Stimulated activated CD4-positive, alpha-beta T cell treated with anti-CD3 and anti-CD28 coated beads, Interleukin-2, amount 100 ng/mL, for 4 hours (primary cell): ENCODE measurements at regions not wholly inside any gene's neighbourhood (a gene's known extent, or its start where the extent isn't known, plus 50 kb on each side); places are given as distances from the start of the nearest gene placed in this dataset.
"Not testable (repeated sequence)": the region's sequence is repeated elsewhere in the genome, so short reads cannot be mapped to it uniquely, and the experiment has no call there.

ENCODE experiments used
- DNase-seq: peaks from one replicate; pipeline ENCODE4 v3.0.0-alpha.2; 2020; ENCODE audit warnings: low read depth

GRCh38 chr7:65453341-65454030 lies 79.8 kb downstream of the ZNF92 start:
- no peak for DNase-seq

DNA sequence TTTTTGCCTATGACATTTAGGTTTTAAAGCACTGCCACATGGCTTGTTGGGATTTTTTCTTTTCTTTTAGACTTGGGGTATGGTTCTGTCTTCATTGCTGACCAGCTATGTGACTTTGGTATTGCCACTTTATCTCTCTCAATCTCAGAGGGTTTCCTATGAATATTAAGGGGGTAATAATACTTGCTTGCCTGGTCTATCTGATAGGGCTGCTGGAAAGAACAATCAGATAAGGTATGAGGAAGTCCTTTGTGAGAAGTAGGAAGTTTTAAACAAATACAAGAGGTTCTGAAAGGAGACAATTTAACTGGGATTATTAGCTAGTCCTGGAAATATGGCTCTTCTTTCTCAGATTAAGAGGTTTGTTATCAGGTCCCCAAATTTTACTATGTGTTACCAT lies 80.8 kb downstream of the ZNF92 start:
- DNase-seq = no peak

GRCh38 chr7:65455050-65455449 lies 81.4 kb downstream of the ZNF92 start:
- not testable (repeated sequence) for DNase-seq

- DNase-seq = no peak
Observed at GRCh38 chr7:65457705-65458104, 84.0 kb downstream of the ZNF92 start.

- no peak for DNase-seq
Observed at GRCh38 chr7:65459438-65459837, 85.8 kb downstream of the ZNF92 start.

- no peak for DNase-seq
Observed at GRCh38 chr7:65462148-65462716, 88.6 kb downstream of the ZNF92 start.

GRCh38 chr7:65463184-65463583 lies 89.5 kb downstream of the ZNF92 start:
- no peak for DNase-seq

DNA sequence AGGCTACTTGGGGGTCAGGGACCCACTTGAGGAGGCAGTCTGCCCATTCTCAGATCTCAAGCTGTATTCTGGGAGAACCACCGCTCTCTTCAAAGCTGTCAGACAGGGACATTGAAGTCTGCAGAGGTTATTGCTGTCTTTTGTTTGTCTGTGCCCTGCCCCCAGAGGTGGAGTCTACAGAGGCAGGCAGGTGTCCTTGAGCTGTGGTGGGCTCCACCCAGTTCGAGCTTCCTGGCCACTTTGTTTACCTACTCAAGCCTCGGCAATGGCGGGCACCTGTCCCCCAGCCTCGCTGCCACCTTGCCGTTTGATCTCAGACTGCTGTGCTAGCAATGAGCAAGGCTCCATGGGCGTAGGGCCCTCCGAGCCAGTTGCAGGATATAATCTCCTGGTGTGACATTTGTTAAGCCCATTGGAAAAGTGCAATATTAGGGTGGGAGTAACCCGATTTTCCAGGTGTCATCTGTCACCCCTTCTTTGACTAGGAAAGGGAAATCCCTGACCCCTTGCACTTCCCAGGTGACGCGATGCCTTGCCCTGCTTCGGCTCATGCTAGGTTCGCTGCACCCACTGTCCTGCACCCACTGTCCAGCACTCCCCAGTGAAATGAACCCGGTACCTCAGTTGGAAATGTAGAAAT lies 96.4 kb downstream of the ZNF92 start:
- DNase-seq = not testable (repeated sequence)

GRCh38 chr7:65471587-65471986 lies 97.9 kb downstream of the ZNF92 start:
- DNase-seq = no peak

DNA sequence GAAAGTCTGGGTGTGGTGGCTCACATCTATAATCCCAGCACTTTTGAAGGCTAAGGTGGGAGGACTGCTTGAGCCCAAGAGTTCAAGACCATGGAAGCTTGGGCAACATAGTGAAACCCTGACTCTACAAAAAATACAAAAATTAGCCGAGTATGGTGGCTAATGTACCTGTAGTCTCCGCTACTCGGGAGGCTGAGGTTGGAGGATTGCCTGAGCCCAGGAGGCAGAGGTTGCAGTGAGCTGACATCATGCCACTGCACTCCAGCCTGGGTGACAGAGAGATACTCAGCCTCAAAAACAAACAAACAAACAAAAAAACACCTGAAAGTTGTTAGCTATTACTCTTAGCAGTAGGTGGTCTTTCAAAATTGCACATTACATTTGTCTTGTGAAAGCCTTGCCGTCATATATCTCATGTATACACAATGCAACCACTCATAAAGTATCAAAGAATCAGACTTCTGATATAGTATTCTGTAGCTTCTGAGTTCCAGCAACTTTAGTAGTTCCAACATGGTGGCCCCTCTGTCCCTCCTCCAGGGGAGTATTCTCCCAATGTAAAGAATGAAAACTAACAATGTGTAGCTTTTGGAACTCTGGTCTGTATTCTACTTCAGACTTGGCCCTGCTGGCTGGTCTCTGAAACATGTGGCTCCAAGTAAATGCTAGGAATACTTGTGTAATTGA lies 101.5 kb downstream of the ZNF92 start:
- no peak for DNase-seq

GRCh38 chr7:65475734-65476319 lies 102.2 kb downstream of the ZNF92 start:
- no peak for DNase-seq

- no peak for DNase-seq
Observed at GRCh38 chr7:65477326-65477725, 103.7 kb downstream of the ZNF92 start.

- DNase-seq = no peak
Observed at GRCh38 chr7:65489260-65489767, 115.7 kb downstream of the ZNF92 start.

DNA sequence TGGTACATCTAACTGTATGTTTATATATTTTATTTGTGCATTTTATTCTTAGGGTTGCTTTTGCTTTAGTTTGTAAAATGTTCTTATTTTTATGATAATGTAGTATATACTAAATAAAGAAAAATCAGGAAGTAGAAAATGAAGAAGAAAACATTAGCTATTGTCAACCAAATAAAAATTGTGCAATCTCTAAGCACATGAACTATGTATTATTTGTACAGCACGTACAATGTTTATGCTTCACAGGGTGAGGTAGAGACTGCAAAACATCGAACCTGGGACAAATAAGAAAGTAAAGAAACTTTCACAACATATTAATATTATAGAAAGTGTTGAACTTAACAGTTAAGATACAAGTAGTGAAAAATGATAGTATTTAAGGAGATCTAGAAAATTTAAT lies 123.0 kb downstream of the ZNF92 start:
- not testable (repeated sequence) for DNase-seq

- no peak for DNase-seq
Observed at GRCh38 chr7:65503434-65504152, 129.9 kb downstream of the ZNF92 start.

- not testable (repeated sequence) for DNase-seq
Observed at GRCh38 chr7:65504504-65505319, 131.1 kb downstream of the ZNF92 start.

GRCh38 chr7:65505320-65505633 lies 131.6 kb downstream of the ZNF92 start:
- DNase-seq = not testable (repeated sequence)

DNA sequence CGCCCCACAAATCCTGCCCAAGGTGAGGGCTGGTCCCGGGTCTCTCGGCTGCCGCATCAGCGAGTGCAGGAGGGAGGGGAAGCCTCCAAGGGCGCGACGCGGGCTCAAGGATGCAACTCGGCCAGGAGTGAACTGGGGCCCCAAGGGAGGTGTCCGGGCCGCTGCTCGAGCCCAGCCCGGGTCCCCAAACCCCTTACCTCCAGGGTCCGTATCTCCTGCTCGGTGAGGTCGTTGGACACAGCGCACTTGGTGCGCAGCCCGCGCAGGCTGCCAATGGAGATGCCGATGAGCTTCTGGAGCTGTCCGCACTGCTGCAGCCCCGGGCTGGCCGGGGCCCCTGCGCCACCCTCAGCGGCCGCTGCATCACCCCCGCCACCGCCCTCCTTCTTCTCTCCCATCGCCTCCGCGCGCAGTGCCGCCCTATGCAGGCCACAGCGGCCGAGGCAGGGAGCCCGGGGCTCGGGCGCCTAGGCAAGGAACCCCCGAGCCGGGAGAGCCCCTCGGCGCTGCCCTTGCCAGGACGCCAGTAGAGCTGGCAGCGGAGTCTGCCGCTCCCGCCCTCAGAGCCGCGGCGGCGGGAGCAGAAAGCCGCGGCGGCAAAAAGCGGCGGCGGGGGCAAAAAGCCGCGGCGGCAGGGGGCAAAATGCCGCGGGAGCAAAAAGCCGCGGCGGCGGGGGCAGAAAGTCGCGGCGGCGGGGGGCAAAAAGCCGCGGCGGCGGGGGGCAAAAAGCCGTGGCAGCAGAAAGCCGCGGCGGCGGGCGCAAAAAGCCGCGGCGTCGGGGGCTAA lies 135.1 kb downstream of the ZNF92 start:
- DNase-seq = not testable (repeated sequence)

DNA sequence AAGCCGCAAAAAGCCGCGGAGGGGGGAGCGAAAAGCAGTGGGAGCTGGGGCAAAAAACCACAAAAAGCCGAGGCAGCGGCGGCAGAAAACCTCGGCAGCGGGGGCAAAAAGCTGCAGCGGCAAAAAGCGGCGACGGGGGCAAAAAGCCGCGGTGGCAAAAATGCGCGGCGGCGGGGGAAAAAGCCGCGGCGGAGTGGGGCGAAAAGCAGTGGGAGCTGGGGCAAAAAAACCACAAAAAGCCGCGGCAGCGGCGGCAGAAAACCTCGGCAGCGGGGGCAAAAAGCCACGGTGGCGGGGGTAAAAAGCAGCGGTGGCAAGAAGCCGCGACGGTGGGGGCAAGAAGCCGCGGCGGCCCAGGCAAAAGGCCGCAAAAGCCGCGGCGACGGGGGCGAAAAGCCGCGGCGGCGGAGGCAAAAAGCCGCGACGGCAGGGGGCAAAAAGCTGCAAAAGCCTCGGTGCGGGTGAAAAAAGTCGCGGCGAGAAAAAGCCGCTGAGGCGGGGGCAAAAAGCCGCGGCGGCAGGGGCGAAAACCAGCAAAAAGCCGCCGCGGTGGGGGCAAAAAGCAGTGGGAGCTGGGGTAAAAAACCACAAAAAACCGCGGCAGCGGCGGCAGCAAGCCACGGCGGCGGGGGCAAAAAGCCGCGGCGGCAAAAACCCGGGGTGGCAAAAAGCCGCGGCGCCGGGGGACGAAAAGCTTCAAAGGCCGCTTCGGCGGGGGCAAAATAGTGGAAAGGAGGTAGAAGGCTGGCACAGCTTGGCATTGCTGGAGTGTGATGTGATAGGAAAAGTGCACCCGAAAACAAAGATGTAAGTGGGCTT lies 135.9 kb downstream of the ZNF92 start:
- DNase-seq = no peak
